WI38 (cell line): ENCODE measurements at regions not wholly inside any gene's neighbourhood (a gene's known extent, or its start where the extent isn't known, plus 50 kb on each side); places are given as distances from the start of the nearest gene placed in this dataset.
"Not testable (repeated sequence)": the region's sequence is repeated elsewhere in the genome, so short reads cannot be mapped to it uniquely, and the experiment has no call there.

Experiments used
- H3K4me3 ChIP-seq: 2 replicates; pipeline ENCODE4 v1.5.1; 2011; ENCODE audit warnings: low read depth, mild to moderate bottlenecking, control low read depth, low read length
- TF ChIP-seq, protein P1 (sequence below): IDR thresholded peaks from 2 replicates; pipeline ENCODE4 v1.5.1; 2012; ENCODE audit warnings: low read depth, mild to moderate bottlenecking, control low read depth, low read length

DNA sequence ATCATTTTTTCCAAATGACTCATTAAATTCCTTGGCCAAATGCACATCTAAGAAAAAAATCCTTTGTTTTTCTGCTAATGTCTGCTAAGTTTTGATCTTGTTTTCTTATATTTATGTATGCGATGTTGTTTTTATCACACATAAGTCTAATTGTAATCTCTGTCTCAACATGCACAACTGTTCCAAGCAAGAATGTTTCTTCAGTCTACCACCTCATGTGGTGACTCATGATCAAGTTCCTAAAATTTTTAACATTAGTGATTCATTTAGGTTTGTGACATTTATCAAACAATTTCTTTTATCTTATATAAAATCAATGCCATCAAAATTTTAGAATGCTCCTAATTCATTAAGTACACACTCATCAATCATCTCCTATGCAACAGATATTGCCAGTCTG, 763.9 kb upstream of the FAM174A start:
- TF ChIP-seq, protein P1, sequence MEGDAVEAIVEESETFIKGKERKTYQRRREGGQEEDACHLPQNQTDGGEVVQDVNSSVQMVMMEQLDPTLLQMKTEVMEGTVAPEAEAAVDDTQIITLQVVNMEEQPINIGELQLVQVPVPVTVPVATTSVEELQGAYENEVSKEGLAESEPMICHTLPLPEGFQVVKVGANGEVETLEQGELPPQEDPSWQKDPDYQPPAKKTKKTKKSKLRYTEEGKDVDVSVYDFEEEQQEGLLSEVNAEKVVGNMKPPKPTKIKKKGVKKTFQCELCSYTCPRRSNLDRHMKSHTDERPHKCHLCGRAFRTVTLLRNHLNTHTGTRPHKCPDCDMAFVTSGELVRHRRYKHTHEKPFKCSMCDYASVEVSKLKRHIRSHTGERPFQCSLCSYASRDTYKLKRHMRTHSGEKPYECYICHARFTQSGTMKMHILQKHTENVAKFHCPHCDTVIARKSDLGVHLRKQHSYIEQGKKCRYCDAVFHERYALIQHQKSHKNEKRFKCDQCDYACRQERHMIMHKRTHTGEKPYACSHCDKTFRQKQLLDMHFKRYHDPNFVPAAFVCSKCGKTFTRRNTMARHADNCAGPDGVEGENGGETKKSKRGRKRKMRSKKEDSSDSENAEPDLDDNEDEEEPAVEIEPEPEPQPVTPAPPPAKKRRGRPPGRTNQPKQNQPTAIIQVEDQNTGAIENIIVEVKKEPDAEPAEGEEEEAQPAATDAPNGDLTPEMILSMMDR, result no peak
- H3K4me3 ChIP-seq, result no peak overlapping the region

DNA sequence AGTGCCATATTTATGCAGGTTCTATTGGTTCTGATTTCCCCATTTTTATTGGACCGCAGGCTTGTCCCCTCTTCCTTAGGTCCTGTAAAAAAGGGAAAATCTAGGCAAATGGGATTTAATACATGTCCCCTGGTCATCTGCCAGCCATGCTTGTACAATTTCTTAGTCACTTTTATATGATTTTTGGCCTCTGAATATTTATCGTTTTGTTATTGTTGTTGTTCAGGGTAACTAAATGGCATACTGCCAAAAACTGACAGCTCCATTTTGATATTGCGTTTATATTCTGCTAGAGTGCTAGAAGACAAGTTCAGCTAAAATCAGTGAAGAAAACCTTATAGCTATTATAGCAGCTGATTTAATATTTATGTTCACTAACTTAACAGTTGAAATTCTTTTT, 770.2 kb upstream of the FAM174A start:
- no peak overlapping the region for H3K4me3 ChIP-seq
- TF ChIP-seq, protein P1, result no peak

DNA sequence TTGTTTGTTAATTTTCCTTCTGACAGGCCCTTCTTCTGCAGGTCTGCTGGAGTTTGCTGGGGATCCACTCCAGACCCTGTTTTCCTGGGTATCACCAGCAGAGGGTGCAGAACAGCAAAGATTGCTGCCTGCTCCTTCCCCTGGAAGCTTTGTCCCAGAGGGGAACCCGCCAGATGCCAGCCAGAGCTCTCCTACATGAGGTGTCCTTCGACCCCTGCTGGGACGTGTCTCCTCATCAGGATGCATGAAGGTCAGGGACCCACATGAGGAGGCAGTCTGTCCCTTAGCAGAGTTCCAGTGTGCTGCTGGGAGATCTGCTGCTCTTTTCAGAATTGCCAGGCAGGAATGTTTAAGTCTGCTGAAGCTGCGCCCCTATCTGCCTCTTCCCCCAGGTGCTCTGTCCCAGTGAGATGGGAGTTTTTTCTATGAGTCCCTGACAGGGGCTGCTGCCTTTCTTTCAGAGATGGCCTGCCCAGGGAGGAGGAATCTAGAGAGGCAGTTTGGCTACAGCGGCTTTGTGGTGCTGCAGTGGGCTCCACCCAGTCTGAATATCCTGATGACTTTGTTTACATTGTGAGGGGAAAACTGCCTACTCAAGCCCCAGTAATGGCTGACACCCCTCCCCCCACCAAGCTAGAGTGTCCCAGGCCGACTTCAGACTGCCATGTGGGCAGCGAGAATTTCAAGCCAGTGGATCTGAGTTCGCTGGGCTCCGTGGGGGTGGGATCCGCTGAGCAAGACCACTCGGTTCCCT, 772.0 kb upstream of the FAM174A start:
- TF ChIP-seq, protein P1, result no peak
- H3K4me3 ChIP-seq, result no peak overlapping the region

DNA sequence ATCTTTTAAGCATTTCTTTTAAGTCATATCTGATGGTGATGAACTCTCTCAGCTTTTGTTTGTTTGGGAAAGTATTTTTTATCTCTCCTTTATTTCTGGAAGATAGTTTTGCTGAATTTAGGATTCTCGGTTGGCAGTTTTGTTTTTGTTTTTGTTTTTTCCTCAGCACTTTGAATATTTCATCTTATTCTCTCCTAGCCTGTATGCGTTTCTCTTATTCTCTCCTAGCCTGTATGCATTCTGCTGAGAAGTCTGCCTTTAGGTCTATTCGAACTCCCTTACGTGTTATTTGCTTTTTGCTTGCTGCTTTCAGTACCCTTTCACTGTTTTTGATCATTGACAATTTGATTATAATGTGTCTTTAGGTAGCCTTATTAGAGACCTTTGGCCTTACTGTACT, 787.8 kb upstream of the FAM174A start:
- TF ChIP-seq, protein P1, result no peak
- no peak overlapping the region for H3K4me3 ChIP-seq

DNA sequence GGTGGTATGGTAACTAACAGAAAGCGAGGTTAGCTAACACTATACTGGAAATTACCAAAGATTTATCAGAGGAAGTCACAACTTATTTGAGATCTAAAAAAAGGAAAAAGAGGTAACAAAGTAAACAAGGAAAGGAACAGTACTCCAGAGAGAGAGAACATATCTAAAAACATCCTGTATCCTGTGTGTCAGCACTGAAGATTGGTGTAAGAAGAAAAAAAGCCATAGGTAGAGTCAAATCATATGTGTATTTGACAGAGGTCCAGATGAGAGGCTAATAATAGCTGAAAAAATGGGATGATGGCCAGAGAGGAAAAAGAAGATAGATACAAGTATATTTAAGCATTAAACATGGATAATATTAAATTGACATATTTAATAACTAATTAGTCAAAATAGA, 802.0 kb upstream of the FAM174A start:
- not testable (repeated sequence) for H3K4me3 ChIP-seq

DNA sequence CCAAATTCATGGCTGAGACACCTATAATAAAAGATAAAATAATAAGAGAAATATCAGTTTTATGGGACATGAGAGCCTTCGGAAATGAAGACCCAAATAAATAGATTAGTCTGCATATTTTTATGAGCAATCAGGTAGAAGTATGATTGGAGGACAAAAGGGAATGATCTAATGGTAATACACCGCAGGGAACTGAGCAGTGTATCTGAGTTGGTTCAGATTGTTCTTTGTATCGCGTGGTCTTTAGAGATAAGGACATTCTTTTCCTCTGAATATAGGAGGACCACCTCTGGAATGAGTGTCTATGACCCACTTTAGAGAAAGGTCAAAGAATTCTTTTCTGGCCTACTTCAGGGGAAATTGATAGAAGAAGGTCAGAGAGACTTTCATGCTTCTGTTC, 801.8 kb upstream of the CHD1 start:
- not testable (repeated sequence) for H3K4me3 ChIP-seq

DNA sequence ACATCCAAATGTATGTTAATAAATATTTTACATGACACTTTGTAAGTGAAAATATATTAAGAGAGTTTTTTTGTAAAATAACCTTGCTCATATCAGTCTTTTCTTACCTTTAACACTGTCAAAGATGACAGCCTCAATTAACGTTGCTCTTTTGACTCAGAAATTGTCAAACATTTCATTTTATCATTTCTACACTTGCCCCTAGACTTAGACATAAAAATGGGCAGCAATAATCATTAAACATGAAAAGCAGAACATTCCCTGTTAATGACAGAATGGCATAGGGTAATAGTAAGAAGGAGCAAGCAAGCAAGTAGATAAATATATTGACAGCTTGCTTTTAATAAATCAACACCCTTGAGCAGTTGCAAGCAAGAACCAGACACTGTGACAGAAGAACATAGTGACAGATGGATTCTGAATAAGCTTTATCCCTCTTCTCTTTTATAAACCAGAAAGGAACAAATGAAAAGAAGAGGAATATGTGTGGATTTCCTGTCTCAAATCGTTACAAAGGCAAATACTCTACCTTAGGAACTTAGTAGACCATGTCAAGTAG, 796.0 kb upstream of the CHD1 start:
- TF ChIP-seq, protein P1, result no peak
- no peak overlapping the region for H3K4me3 ChIP-seq

DNA sequence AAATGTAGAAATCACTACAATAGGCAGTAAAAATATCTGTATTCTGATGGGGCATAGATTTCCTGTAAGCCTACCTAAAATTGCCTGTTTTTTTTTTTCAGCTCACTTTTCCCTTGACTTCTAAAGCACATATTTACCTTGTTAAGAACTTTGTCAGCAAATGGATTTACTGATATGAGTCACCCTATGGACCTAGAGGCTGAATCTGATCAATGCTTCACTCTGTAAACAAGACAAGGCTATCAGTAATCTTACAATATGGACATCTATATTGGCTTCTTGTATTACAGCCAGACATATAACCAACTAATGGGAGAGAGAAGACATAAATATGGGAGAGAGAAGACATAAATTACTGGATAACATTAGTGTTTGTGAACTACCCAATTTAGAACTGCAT, 792.7 kb upstream of the CHD1 start:
- TF ChIP-seq, protein P1, result no peak
- no peak overlapping the region for H3K4me3 ChIP-seq
